NCI-H1694 treated with DMSO at 0.1 percent for 48 hours (cell line): ENCODE measurements at regions not wholly inside any gene's neighbourhood (a gene's known extent, or its start where the extent isn't known, plus 50 kb on each side); places are given as distances from the start of the nearest gene placed in this dataset.
"Not testable (repeated sequence)": the region's sequence is repeated elsewhere in the genome, so short reads cannot be mapped to it uniquely, and the experiment has no call there.

Experiments used
- DNase-seq: peaks from one replicate; lab custom pipeline; 2025; lab: John Stamatoyannopoulos, UW

DNA sequence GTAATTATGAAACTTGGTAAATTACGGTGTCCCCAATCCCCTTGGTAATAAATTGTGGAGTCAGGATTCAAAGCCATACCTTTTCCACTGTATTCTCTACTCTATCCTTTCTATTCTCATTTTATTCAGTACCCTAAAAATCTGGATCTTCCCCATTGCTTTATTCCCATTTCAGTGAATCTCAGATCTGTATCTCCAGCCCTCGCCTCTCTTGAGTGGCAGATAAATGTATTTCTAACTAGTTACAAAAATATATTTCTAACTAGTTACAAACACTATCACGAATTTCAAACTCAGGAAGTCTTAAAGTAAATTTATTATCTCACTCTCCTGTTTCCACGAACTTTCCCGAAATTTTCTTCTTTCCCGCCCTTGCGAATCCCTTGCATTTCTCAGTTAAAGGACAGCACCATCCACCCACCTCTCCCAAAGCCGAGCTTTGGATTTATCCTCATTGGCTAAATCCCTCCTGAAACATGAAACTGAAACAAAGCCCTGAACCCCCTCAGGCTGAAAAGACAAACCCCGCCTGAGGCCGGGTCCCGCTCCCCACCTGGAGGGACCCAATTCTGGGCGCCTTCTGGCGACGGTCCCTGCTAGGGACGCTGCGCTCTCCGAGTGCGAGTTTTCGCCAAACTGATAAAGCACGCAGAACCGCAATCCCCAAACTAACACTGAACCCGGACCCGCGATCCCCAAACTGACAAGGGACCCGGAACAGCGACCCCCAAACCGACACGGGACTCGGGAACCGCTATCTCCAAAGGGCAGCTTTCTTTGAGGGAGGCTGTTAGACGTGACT is 164.3 kb upstream of the PABPC3 start:
- DNase-seq: no peak

DNA sequence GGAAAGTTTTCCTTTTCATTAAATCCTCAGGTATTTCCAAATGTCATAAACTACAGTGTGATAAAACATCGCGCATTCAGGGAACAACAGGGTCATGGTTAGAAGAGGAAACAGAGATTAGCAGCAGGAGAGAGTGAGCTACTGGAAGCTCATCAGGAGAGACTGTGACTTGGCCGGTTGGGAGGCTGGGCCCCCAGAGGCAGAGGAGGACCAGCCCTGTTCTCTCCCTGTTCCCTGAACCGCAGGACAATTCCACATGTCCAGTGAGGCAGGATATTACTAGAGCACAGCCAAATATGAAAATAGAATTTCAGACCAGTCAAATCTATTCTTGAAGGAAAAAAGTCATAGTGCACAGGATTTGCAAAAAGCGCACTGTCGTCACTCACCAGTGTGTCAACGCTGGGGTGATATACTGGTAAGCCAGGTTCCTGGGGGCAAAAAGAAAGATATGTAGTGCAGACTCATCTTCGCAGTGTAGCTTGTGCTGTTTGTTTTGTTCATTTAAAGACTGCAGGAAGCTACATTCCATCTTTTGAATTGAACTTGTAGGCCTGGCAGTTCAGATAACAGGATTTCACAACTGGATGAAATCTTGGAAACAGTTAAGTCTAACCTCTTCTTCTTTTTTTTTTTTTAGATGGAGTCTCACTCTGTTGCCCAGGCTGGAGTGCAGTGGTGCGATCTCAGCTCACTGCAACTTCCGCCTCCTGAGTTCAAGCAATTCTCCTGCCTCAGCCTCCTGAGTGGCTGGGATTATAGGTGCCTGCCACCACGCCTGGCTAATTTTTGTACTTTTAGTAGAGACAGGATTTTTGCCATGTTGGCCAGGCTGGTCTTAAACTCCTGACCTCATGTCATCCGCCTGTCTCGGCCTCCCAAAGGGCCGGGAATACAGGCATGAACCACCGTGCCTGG is 162.6 kb upstream of the PABPC3 start:
- DNase-seq: not testable (repeated sequence)

DNA sequence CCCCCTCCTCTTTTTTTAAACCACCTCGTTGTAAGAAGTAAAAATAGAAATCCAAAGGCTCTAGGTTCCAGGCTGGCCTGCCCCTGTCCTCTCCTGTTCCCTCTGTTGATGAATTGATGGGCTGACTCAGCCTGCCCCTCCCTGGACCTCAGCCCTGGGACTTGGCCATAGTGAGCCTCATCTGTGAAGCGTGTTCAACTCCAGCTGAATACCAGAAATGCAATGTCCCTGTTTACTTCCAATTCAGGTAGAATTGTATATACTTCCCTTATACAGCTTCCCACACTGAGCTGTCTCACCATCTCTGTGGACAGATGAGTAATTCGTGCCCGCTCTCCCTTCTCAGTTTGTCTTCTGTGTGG is 161.9 kb upstream of the PABPC3 start:
- DNase-seq: not testable (repeated sequence)

DNA sequence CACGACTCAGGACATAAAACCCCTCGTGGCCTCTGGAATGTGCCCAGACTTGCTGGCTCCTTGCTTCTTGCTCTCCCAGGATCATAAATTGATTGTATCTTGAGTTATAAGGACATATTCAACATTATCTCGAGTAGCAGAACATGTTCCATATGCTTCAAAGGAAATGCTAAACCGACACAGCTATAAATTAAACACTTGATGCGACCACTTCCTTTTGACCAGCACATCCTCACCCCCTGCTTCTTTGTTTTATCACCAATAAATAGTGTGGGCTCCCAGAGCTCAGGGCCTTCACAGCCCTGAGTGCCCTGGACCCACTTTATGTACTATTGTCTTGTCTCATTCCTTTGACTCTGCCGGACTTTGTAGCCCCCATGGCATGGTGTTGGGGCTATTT is 157.0 kb upstream of the PABPC3 start:
- DNase-seq: no peak

DNA sequence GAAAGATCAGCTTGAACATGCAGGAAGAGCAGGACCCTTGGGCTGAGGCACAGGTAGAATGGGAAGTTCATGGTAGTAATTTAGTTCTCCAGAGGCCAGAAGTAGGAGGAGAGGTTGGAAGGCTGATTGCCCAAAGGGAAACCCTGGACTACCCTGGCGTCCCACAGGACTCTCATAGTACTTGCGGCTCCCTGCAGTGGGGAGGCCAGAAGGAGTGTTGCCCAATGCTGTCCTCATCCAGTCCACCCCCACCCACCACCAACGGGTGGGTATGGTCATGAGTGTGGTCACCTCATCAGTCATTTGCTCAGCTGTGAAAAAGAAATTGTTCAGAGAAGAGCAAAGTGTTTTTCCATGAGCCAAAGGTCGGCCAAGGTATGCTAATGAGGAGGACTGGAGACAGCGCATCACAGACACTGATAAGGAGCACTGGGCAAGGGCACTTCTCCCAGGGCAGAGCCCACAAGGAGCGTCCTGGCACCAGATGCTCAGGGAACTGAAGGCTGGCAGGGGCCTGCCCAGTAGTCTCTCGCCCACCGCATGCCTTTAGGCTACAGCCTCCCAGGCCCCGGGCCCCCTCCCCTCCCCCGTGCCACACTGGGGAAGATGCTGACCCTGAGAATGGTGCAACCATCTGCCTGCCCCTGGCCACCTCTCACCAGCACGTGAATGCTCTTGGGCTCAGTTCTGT is 154.8 kb upstream of the PABPC3 start:
- DNase-seq: not testable (repeated sequence)

DNA sequence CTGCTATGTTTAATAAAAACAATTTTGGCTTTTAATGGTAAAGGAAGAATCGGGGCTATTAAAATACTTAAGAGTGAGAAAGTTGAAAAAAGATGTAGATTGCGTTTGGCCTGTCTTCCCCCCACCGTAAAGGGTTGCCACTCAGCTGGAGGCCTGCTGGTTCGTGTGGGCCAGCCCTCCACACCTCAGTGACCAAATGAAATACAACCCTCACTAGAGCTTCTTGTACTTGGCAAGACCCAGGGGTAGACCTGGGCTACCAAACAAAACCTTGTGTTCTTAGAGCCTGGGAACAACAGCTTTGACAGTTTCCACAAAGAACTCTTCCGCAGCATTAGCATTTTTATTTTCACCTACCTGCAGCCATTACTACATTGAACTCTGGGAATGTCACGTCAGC is 152.8 kb upstream of the PABPC3 start:
- no peak for DNase-seq

DNA sequence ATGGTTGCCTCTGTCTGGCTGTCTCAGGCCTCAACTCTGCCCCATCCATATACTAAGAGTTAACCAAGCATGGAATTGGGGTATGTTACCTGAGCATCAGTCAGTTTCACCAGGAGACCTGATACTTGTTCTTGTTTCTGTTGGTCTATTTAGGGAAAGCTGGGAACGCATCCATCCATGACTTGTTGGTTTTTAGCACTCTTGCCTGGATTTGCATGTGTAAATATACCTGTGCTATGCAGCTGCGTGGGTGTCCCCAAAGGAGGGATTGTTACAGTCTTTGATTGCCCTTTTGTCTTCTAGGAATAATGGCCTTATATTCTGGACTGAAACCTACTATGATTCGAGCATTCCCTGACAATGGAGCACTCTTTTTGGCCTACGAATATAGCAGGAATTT is 151.9 kb upstream of the PABPC3 start:
- DNase-seq: not testable (repeated sequence)

DNA sequence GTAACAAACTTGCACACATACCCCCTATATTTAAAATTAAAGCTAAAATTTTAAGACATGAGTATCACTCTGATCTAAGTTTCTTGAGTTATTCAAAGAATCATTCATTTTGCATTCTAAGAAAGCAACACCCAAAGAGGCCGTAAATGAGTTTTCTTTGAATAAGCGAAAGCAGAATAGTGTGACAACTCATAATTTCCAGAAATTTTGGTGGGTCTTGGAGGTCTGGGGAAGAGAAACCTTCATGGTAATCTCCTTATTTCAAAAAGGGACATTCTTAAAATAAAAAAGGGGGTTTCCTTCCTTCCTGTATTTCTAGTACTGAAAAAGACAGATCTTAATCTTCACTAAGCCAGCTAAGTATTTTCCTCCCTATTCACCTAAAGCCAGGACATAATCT is 147.0 kb upstream of the PABPC3 start:
- not testable (repeated sequence) for DNase-seq

DNA sequence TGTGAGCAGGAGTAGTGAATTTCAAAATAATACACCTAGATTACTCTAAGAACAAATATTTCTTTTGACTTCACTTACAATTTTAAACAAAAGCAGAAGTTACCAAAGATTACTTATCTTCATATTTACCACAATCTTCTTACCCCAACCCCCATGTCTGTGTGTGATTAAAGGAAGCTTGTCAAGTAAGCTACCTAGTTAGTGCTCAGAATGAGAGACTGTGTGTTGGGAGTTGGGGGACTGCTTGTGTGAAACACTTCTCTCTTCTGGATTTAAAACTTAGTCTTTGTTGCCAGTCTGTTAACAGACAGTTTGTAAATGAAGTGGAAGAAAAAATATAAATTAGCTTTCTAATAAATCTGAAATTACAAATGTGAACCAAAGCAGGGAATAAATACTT is 145.3 kb upstream of the PABPC3 start:
- not testable (repeated sequence) for DNase-seq

DNA sequence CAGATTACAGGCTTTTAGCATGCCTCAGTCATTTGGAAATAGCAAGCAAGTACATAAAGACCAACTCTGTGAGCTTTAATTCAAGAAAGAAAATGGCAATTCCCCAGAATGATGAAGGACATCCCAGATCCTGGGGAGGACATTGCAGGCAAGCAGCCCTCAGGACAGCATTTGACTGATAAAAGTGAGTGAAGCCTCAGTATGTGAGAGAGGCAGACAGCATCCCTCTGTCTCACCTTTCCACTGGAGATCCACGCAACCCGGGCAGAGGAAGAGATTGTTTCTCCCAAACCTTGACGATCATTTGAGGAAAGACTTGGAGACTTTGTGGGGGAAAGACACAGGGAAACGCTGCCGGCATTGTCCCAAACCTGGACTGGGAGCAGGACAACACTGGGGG is 128.0 kb upstream of the PABPC3 start:
- not testable (repeated sequence) for DNase-seq

DNA sequence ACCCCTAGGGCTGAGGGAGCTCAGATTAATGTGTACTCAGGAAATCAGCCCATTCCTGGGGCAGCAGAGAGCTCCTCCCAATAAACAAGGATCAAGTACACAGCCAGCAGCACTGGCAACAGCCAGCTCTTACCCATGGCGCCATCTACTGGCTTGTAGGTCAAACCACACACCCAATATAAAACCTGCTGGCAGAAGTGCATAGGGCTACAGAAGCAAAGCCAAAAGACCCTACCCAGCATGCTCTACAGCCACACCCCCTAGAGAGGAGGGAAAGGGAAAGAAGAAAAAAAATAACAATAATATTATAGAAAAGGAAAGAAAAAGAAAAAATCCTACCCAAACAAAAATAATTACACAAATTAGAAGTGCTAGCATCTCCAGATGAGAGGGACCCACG is 127.5 kb upstream of the PABPC3 start:
- not testable (repeated sequence) for DNase-seq

DNA sequence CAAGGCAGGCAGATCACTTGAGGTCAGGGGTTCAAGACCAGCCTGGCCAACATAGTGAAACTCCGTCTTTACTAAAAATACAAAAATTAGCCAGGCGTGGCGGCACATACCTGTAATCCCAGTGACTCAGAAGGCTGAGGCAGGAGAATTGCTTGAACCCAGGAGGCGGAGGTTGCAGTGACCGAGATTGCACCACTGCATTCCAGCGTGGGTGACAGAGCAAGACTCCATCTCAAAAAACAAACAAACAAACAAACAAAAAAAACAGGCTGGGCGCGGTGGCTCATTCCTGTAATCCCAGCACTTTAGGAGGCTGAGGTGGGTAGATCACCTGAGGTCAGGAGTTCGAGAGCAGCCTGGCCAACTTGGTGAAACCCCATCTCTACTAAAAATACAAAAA is 122.8 kb upstream of the PABPC3 start:
- DNase-seq: not testable (repeated sequence)

DNA sequence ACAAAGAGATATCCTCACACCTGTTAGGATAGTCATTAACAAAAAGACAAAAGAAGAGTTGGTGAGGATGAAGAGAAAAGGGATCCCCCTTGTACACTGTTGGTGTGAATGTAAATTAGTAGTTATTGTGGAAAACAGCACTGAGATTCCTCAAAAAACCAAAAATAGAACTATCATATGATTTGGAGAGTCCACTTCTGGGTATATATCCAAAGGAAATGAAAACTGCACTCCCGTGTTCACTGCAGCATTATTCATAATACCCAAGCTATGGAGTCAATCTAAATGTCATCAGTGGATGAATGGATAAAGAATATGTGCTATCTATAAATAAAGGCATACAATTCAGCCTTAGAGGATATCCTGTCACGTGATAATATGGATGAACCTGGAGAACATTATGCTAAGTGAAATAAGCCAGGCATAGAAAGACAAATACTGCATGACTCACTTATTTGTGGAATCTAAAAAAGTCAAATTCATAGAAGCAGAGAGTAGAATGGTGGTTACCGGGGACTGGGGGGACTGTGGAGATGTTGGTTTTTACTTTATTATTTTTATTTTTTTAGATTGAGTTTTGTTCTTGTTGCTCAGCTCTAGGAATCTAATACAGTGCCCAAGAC is 114.6 kb upstream of the PABPC3 start:
- not testable (repeated sequence) for DNase-seq

DNA sequence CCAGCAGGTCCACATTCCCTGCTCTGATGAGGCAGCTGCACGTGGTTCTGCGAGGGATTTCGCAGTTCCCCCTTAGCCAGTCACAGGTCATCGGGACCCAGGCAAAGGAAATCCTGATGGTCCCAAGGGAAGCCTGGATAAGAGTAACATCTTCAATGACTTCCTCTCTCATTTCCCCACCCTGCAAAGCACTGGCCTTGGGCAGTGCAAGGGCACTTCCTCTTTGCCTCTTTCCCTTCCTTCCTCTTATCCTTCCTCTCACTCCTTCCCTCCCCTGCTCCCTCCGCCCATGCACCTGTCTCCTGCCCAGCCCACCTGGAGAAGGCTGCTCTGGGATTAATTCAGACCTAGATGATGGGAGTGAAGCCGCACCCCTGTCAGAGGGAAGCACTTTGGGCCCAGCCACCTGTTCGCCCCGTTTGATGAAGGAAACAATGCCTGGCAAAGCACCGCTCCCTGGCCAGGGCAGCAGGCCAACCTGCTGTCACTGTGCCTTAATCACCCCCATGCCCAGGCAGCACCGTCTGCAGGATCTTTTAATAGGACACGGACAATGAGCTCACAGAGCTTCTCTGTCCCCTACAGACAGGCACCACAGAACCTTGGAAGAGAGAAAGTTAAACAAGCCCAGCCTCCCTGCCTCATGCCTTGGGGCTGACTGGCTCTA is 113.5 kb upstream of the PABPC3 start:
- DNase-seq: no peak

DNA sequence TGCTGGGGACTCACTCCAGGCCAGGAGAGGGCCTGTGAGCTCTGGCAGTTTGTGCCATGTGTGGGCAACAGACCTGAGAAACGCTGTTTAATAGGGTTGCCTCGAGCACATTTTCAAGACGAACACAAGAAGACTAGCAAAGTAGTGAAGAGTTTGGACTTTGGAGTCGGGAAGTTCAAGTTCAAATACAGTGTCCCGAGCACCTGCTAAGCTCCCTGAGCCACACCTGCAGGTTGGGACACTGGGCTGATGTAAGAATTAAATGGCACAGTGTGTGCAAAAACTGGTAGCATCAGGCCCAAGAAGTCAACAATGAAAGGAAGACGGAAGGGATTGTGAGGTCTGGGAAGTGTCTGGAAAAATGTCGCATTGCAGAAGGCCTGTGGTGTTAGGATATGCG is 112.8 kb upstream of the PABPC3 start:
- no peak for DNase-seq

DNA sequence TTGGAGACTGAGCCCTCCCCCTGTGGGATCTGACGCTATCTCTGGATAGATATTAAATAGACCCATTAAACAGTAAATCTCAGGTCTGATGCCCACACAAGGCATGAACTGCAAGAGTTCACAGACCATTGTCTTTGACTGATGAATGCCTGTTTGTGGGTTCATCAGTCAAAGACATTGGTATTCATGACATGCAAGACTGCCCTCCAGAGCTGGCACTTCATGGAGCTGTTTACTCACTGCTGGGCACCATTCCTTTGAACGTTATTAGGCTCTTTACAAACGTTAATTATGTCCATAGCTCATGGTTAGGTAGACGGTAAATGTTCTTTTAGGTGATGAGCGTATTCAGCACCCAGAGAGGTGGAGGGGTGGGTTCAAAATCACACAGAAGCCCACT is 111.8 kb upstream of the PABPC3 start:
- DNase-seq: no peak

DNA sequence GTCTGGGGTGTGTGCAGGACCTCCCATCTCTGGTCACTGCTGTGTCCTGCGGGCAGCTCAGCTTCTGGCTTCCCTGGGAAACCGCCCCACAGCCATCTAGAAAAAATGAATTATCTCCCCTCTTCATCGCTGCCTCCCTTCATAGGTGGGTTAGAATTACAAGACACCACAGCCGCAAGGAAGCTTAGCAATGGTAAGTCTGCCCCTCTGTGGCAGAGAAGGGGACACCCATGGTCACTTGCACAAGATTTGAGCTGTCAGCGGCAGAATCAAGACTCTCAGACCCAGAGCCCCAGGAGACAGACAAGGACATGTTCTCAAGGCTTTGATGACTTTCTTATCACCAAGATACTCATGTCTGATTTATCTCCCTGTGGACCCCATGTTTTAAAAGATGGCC is 110.8 kb upstream of the PABPC3 start:
- DNase-seq: no peak

DNA sequence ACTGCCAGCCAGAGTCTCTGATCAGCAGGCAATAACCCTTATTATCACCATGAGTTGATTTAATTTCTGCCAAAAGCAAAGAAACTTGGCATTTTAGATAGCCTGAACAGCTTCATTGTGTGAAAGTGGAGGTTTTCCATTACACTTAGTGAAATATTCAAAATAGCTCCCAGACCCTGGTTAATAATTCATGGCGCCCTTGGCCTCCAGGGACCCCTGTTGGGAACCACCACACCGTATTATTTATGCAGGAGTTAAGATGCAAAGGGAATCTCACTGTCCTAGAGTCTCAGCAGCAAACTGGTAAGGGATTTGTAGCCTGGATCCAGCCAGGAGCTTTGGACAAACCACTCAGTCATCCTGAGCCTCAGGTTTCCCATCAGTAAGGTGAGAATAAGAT is 110.0 kb upstream of the PABPC3 start:
- DNase-seq: no peak

DNA sequence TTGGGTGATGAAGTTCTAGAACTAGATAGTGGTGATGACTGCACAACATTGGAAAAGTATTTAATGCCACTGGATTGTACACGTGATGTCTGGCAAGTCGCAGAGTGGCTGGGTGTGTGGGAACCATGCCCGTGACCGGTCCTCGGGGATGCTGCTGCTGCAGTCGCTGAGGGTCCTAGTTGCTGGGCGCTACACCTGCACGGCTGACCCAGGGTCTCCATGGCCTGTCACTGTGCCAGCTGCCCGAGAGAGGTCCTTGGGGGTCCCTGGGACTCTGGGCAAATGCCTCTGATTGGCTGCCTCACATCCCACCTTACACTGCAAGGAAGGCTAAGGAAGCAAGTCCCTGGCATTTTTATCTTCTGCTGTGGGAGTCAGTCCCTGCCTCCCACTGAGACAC is 109.1 kb upstream of the PABPC3 start:
- no peak for DNase-seq

DNA sequence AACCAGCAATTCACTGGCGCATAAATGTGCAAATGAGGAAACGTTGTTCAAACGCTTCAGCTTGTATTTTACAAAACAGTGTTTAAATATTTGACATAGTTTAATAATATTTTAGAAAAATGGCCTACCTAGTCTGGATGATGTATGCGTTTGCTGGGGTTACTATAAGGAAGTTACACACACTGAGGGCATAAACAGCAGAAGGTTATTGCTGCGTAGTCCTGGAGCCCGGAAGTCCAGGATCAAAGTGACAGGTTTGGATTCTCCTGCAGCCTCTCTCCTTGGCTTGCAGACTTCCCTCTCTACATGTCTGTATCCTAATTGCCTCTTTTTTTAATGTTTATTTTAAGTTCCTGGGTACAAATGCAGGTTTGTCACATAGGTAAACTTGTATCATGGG is 106.0 kb upstream of the PABPC3 start:
- not testable (repeated sequence) for DNase-seq

DNA sequence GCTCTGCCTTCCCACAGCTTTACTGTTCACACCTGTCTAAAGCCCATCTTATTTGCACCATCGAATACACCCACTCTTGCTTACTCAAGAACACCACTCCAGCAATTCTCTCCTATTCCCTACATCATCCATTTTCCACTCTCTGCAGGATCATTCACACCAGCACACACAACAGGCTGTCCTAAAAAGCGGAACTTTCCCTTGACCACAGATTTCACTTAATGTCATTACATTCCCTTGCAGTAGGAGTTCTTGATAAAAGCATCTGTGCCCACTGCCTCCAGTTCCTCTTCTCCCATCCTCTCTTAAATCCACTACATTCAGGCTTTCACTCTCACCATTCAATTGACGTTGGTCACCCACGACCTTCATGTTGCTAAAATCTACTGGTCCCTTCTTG is 103.0 kb upstream of the PABPC3 start:
- DNase-seq: not testable (repeated sequence)
